ENCODE measurements at regions not wholly inside any gene's neighbourhood (a gene's known extent, or its start where the extent isn't known, plus 50 kb on each side); places are given as distances from the start of the nearest gene placed in this dataset.
"Not testable (repeated sequence)": the region's sequence is repeated elsewhere in the genome, so short reads cannot be mapped to it uniquely, and the experiment has no call there.

DNA sequence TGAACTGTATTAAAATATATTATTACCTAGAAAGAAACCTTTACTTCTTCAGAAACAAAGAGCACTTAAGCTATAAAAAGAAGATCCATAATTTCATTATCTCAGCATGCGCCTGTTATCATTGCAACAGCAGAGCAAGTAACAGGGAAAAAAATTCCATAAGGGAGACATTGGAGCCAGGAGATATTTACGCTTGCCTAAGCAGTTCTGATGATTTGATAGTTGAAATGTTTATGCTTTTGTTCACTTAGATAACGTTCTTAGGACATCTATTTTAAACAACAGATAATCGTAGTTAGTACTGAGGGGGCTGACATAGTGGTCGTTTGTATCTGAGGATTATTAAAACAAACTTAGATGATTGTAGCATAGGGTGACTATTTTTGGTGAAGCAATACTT, 252.5 kb downstream of the NNT start:
- H3K27me3 Mint-ChIP-seq (ENCODE audit: low read depth): no peaks in the 10 kb centered on the region
- H3K9me3 Mint-ChIP-seq: no peaks in the 10 kb centered on the region
- no peaks in the 10 kb centered on the region for H3K4me1 Mint-ChIP-seq (ENCODE audit: low read depth)

DNA sequence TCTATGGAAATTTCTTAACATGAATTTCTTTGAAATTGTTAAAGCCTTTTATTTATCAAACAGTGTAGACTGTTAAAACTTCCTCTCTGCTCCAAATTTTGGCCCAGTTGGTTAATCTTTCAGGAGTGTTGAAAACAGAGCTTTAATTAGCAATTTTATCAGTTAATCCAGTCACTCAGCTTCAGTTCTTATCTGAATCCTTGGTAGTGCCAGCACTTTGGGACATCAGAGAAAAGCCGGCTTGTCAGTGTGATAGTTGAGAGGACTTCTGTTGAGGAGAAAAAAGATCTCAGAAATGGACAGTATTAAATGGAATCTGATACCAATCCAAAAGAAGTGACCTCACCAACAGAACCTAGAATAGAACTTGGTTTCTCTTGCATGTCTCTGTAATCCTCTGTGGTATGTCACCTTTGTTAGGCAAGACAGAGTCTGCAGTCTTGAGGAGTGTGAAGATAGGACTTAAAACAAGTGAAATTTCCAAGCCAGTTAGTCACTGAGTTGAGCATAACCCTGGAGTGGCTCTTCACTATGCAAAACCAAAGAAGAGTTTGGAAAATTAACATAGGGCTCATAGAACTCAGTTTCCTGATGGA, 251.8 kb downstream of the NNT start:
- no peak overlapping the region for H3K27ac Mint-ChIP-seq
- no peak for DNase-seq (ENCODE audit: low spot score)
- no peaks in the 10 kb centered on the region for H3K4me1 Mint-ChIP-seq (ENCODE audit: low read depth)
- H3K36me3 Mint-ChIP-seq (ENCODE audit: low read depth): no peaks in the 10 kb centered on the region
- no peak overlapping the region for H3K4me3 Mint-ChIP-seq
- no peaks in the 10 kb centered on the region for H3K27me3 Mint-ChIP-seq (ENCODE audit: low read depth)
- H3K9me3 Mint-ChIP-seq: no peaks in the 10 kb centered on the region

More for the DNA sequence above, 252.5 kb downstream of the NNT start:
- DNase-seq (ENCODE audit: low spot score): no peak
- no peaks in the 10 kb centered on the region for H3K36me3 Mint-ChIP-seq (ENCODE audit: low read depth)
- no peak overlapping the region for H3K27ac Mint-ChIP-seq
- no peak overlapping the region for H3K4me3 Mint-ChIP-seq

DNA sequence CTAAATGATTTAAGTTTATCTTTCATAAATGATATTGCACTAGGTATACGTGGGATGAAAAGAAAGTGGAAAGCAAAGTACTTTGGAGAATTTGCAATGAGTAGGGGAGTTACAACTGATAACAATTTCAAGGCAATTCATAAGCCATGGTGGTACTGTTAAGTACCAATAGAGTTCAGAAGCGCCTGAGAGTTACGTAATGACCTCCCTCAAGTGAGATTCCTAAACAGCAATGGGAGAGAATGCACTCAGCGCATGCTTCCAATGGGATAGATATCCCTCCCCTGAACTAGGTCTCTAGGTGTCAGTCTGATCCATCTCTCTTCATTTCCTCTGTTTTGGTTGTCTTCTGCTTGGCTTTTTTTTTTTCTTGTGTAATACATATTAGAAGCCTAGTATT, 249.3 kb downstream of the NNT start:
- no peak overlapping the region for H3K4me3 Mint-ChIP-seq
- H3K27me3 Mint-ChIP-seq (ENCODE audit: low read depth): no peaks in the 10 kb centered on the region
- no peak for DNase-seq (ENCODE audit: low spot score)
- no peaks in the 10 kb centered on the region for H3K4me1 Mint-ChIP-seq (ENCODE audit: low read depth)
- no peaks in the 10 kb centered on the region for H3K36me3 Mint-ChIP-seq (ENCODE audit: low read depth)
- no peak overlapping the region for H3K27ac Mint-ChIP-seq
- no peaks in the 10 kb centered on the region for H3K9me3 Mint-ChIP-seq

DNA sequence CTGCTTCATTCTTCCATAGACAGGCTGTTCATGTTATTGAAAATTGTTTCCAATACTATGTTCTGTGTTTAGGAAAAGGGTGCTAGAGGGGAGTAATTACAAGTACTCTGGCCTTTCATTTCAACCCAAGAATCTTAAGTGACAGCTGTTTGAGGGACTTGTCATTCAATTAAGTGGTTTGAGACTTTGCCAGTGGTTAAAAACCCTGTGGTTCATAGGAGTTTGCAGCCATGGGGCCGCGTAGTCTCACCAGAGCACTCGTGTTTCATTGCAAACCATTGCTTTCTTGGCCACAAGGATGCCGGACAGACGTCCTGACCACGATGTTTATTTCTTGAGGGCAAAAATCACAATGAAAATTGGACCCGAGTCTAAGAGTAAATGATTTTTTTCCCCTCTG, 248.8 kb downstream of the NNT start:
- Mint-ChIP-seq H3K27ac (no peak overlapping the region), H3K27me3 (ENCODE audit: low read depth) (no peaks in the 10 kb centered on the region), H3K4me1 (ENCODE audit: low read depth) (no peaks in the 10 kb centered on the region), H3K36me3 (ENCODE audit: low read depth) (no peaks in the 10 kb centered on the region), H3K4me3 (no peak overlapping the region), H3K9me3 (no peaks in the 10 kb centered on the region)
- DNase-seq (ENCODE audit: low spot score): no peak

DNA sequence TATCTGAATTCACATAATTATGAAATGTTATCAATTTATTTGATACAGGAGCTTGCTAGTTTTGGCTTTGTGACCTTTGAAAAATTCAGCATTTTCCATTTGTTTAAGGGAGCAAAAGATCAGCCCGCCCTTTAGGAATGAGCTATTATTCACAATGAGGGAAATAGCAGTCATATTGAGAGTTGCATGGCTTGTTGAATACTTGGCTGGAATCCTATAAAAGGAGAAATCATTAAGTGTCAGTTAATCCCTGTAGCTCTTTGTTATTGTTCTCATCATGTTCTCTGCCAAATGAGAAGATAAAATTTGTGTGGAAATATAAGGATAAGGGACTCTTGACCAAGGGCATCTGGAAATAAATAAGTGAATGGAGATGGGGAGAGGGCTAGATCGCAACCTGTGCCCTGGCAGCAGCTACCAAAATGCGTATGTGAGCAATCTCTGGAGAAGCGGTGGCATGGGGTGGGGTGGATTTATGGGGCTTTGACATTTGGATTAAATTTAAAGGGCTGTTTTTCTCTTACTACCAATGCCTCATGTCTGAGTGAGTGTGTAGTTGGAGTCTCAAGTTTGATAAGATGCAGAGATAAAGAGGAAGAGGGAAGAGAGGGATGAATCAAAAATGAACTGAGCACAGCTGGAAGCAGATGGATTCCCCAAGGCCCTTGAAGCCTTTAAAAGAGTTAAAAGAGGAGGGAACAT, 237.6 kb downstream of the NNT start:
- Mint-ChIP-seq H3K4me3 (no peak overlapping the region), H3K4me1 (ENCODE audit: low read depth) (no peaks in the 10 kb centered on the region), H3K27ac (no peak overlapping the region), H3K9me3 (no peaks in the 10 kb centered on the region), H3K36me3 (ENCODE audit: low read depth) (no peaks in the 10 kb centered on the region), H3K27me3 (ENCODE audit: low read depth) (no peaks in the 10 kb centered on the region)
- no peak for DNase-seq (ENCODE audit: low spot score)

DNA sequence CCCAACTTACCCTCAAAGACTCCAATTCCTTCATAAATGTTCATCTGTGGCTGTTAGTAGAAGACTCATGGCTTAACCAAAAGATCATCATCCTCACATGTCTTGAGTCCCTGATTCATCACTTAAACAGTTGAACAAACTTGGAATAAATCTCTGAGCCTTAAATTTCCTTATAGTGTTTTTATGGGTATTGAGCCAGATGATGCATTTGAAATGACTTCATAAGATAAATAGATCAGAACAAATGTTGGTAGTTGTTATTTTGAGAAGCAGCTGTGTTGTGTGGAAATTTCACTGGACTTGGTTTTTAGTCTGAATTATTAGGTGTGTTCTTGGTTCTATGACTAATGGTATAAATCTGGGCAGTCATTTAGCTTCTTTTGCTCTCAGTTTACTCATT, 236.2 kb downstream of the NNT start:
- Mint-ChIP-seq H3K9me3 (no peaks in the 10 kb centered on the region), H3K27ac (no peak overlapping the region), H3K27me3 (ENCODE audit: low read depth) (no peaks in the 10 kb centered on the region), H3K4me1 (ENCODE audit: low read depth) (no peaks in the 10 kb centered on the region), H3K4me3 (no peak overlapping the region), H3K36me3 (ENCODE audit: low read depth) (no peaks in the 10 kb centered on the region)
- no peak for DNase-seq (ENCODE audit: low spot score)

DNA sequence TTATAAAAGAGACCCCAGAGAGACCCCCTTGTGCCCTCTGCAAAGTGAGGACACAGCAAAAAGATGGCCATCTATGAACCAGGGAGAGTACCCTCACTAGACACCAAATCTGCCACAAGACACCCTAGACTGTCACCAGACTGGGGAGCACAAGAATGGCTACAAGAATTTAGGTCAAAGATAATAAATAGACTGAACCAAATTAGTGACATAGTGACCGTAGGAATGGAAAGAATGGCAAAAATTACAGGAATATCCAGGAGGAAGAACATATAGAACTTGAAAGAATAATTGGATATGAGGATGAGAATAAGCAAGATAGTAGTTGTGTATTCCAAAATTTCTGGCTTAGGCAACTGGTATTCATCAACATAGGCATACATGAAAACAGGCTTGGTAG, 235.0 kb downstream of the NNT start:
- H3K9me3 Mint-ChIP-seq: no peaks in the 10 kb centered on the region
- H3K4me1 Mint-ChIP-seq (ENCODE audit: low read depth): no peaks in the 10 kb centered on the region
- H3K4me3 Mint-ChIP-seq: no peak overlapping the region
- H3K27me3 Mint-ChIP-seq (ENCODE audit: low read depth): no peaks in the 10 kb centered on the region
- no peak overlapping the region for H3K27ac Mint-ChIP-seq
- no peak for DNase-seq (ENCODE audit: low spot score)
- no peaks in the 10 kb centered on the region for H3K36me3 Mint-ChIP-seq (ENCODE audit: low read depth)

DNA sequence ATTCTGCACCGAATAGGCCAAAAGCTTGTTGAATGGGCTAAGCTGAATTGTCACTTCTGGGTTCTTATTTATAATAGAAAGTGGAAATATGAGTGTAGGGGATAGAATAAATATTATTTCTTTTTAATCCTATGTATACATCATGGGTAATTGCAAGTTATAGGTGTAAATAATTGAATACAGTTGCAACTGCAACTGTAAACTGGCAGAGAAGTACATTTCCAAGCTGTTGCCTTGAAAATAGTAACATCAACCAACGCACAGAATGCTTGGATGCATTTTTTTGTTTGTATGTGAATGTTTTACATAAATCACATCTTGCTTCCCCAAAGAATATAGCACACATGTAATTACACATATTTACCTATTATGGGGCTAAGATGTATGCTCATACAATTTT, 234.1 kb downstream of the NNT start:
- H3K9me3 Mint-ChIP-seq: no peaks in the 10 kb centered on the region
- DNase-seq (ENCODE audit: low spot score): no peak
- H3K27me3 Mint-ChIP-seq (ENCODE audit: low read depth): no peaks in the 10 kb centered on the region
- no peaks in the 10 kb centered on the region for H3K36me3 Mint-ChIP-seq (ENCODE audit: low read depth)
- no peak overlapping the region for H3K4me3 Mint-ChIP-seq
- no peak overlapping the region for H3K27ac Mint-ChIP-seq
- H3K4me1 Mint-ChIP-seq (ENCODE audit: low read depth): no peaks in the 10 kb centered on the region

DNA sequence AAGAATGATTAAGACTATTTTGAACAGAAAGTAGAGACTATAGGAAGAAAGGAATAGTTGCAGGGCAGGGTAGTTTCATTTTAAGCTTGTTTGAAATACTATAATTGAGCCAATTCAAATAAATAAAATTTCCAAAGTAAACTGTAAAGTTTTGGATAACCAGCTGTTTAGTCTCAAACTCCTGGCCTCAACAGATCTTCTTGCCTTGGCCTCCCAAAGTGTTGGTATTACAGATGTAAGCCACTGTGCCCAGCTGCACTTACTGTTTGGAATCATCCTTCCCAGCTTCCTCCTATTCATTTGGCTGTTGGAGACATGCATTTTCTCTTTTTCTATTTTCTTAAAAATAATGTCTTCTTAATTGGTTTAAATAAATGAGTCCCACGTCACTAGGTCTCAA, 231.0 kb downstream of the NNT start:
- DNase-seq (ENCODE audit: low spot score): no peak
- H3K27me3 Mint-ChIP-seq (ENCODE audit: low read depth): no peaks in the 10 kb centered on the region

DNA sequence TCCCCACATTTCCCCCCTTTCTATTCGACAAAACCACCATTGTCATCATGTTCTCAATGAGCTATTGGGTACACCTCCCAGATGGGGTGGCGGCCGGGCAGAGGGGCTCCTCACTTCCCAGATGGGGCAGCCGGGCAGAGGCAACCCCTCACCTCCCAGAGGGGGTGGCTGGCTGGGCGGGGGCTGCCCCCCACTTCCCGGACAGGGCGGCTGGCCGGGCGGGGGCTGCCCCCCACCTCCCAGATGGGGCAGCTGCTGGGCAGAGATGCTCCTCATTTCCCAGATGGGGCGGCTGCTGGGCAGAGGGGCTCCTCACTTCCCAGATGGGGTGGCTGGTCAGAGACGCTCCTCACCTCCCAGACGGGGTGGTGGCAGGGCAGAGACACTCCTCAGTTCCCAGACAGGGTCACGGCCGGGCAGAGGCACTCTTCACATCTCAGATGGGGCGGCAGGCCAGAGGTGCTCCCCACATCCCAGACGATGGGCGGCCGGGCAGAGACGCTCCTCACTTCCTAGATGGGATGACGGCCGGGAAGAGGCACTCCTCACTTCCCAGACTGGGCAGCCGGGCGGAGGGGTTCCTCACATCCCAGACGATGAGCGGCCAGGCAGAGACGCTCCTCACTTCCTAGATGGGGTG, 221.5 kb downstream of the NNT start:
- H3K4me3 Mint-ChIP-seq: not testable (repeated sequence)

More for the DNA sequence above, 231.0 kb downstream of the NNT start:
- Mint-ChIP-seq H3K27ac (no peak overlapping the region), H3K36me3 (ENCODE audit: low read depth) (no peaks in the 10 kb centered on the region), H3K4me3 (no peak overlapping the region), H3K4me1 (ENCODE audit: low read depth) (no peaks in the 10 kb centered on the region), H3K9me3 (peaks cover 6% of the 10 kb centered on the region)

DNA sequence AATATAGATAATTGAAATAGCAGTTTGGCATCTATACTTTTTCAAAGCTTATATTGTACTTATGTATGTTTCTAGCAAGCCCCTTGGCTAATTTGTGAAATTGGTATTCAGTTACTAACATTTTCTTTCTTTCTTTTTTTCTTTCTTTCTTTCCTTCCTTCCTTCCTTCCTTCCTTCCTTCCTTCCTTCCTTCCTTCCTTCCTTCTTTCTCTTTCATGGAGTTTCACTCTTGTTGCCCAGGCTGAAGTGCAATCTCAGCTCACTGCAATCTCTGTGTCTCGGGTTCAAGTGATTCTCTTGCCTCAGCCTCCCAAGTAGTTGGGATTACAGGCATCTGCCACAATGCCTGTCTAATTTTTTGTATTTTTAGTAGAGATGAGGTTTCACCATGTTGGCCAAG, 215.4 kb downstream of the NNT start:
- not testable (repeated sequence) for H3K36me3 Mint-ChIP-seq (ENCODE audit: low read depth); H3K27ac Mint-ChIP-seq; H3K4me3 Mint-ChIP-seq; H3K27me3 Mint-ChIP-seq (ENCODE audit: low read depth); DNase-seq (ENCODE audit: low spot score); H3K4me1 Mint-ChIP-seq (ENCODE audit: low read depth)
- peaks cover 31% of the 10 kb centered on the region for H3K9me3 Mint-ChIP-seq

More for the DNA sequence above, 221.5 kb downstream of the NNT start:
- H3K27me3 Mint-ChIP-seq (ENCODE audit: low read depth); DNase-seq (ENCODE audit: low spot score); H3K4me1 Mint-ChIP-seq (ENCODE audit: low read depth); H3K27ac Mint-ChIP-seq; H3K36me3 Mint-ChIP-seq (ENCODE audit: low read depth): not testable (repeated sequence)
- peaks cover 40% of the 10 kb centered on the region for H3K9me3 Mint-ChIP-seq

DNA sequence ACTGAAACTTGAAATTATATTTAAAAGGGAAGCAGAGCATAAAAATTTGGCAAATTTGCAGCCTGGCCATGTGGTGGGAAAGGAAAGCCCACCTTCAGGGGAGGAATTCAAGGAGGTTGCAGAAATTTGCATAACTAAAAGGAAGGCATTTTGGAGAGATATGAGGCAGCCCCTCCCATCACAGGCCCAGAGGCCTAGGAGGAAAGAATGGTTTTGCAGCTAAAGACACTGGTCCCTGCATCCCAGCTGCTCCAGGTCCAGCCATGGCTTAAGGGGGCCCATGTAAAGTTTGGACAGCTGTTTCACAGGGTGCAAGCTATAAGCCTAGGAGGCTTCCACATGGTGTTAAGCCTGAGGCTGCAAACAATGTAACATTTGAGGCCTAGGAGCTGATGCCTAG, 212.5 kb downstream of the NNT start:
- Mint-ChIP-seq H3K4me1 (ENCODE audit: low read depth) (no peaks in the 10 kb centered on the region), H3K36me3 (ENCODE audit: low read depth) (no peaks in the 10 kb centered on the region), H3K27ac (no peak overlapping the region), H3K27me3 (ENCODE audit: low read depth) (no peaks in the 10 kb centered on the region), H3K9me3 (peaks cover 51% of the 10 kb centered on the region), H3K4me3 (no peak overlapping the region)
- DNase-seq (ENCODE audit: low spot score): no peak

DNA sequence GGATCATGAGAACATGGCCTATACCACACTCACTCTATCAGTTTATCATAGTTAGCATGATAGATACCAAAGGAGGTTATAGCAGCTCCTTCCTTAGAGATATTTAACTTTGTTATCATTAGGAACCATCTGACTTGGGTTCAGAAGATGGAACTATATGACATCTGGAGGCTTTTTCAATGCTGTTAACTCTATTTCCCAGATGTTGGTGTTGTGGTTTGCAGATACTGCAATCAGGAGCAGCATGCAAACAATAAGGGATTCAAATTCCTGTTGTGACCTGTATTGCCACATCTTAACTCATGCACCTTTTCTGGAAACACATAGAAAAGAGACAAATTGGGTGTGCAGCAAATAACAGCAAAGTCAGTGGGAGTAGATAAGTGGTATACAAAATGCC, 201.7 kb downstream of the NNT start:
- H3K9me3 Mint-ChIP-seq: peaks cover 5% of the 10 kb centered on the region
- no peak overlapping the region for H3K4me3 Mint-ChIP-seq
- H3K27ac Mint-ChIP-seq: no peak overlapping the region
- no peak for DNase-seq (ENCODE audit: low spot score)
- no peaks in the 10 kb centered on the region for H3K36me3 Mint-ChIP-seq (ENCODE audit: low read depth)
- H3K4me1 Mint-ChIP-seq (ENCODE audit: low read depth): no peaks in the 10 kb centered on the region
- H3K27me3 Mint-ChIP-seq (ENCODE audit: low read depth): no peaks in the 10 kb centered on the region

DNA sequence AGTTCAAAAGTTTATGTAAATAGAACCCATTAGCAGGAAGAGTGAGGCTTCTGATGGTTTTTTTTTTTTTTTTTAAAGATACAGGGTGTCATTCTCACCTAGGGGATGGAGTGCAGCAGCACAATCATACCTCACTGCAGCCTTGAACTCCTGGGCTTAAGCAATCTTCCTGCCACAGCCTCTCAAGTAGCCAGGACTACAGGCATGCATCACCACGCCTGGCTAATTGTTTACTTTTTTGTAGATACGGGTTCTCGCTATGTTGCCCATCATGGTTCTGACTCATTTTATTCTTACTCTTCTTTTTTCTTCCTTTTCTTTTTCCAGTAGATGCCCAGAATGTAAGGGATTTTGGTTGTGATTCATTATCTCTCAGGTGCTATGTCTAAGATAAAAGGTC, 201.1 kb downstream of the NNT start:
- H3K36me3 Mint-ChIP-seq (ENCODE audit: low read depth): no peaks in the 10 kb centered on the region
- no peak for DNase-seq (ENCODE audit: low spot score)
- H3K4me3 Mint-ChIP-seq: no peak overlapping the region
- no peaks in the 10 kb centered on the region for H3K27me3 Mint-ChIP-seq (ENCODE audit: low read depth)
- no peaks in the 10 kb centered on the region for H3K4me1 Mint-ChIP-seq (ENCODE audit: low read depth)
- H3K27ac Mint-ChIP-seq: no peak overlapping the region
- H3K9me3 Mint-ChIP-seq: peaks cover 5% of the 10 kb centered on the region
